HL-60 (cell line): ENCODE measurements at regions not wholly inside any gene's neighbourhood (a gene's known extent, or its start where the extent isn't known, plus 50 kb on each side); places are given as distances from the start of the nearest gene placed in this dataset.

Source experiments
- DNase-seq, 2 experiments: peaks; one replicate each; pipeline ENCODE4 v3.0.0-alpha.2; 2010 to 2020; ENCODE audit warnings: low read depth in 1 of 2, low spot score in 1 of 2
- H3K27ac ChIP-seq: fragments of 250-450 bp; sonication (Bioruptor Pico); replicated peaks from 2 replicates; pipeline ENCODE4 v1.5.1; 2020; ENCODE audit warnings: mild to moderate bottlenecking, moderate library complexity
- H3K27me3 ChIP-seq: fragments of 250-450 bp; sonication (Bioruptor Pico); 2 replicates; pipeline ENCODE4 v1.5.1; 2021; ENCODE audit warnings: mild to moderate bottlenecking, moderate library complexity; ENCODE audit not compliant: insufficient read depth, poor library complexity, severe bottlenecking
- H3K4me3 ChIP-seq: replicated peaks from 2 replicates; pipeline ENCODE4 v1.5.1; 2011; ENCODE audit warnings: mild to moderate bottlenecking, control low read depth, low read length; ENCODE audit not compliant: insufficient read depth
- CTCF ChIP-seq: IDR thresholded peaks from one replicate; pipeline ENCODE4 v1.5.1; 2011; ENCODE audit warnings: low read length, control low read depth, inconsistent platforms; ENCODE audit not compliant: insufficient read depth
- GABPA ChIP-seq: IDR thresholded peaks from 2 replicates; pipeline ENCODE4 v1.6.1; 2012; ENCODE audit warnings: low read depth
- POLR2AphosphoS5 ChIP-seq: IDR thresholded peaks from 2 replicates; pipeline ENCODE4 v1.6.1; 2012; ENCODE audit warnings: low read depth
- SPI1 ChIP-seq: IDR thresholded peaks from 2 replicates; pipeline ENCODE4 v1.6.1; 2012; ENCODE audit warnings: low read depth, mild to moderate bottlenecking, borderline replicate concordance
- TF ChIP-seq, protein P1 (sequence below): IDR thresholded peaks from 2 replicates; pipeline ENCODE4 v1.6.1; 2012; ENCODE audit warnings: low read depth; ENCODE audit not compliant: insufficient replicate concordance

DNA sequence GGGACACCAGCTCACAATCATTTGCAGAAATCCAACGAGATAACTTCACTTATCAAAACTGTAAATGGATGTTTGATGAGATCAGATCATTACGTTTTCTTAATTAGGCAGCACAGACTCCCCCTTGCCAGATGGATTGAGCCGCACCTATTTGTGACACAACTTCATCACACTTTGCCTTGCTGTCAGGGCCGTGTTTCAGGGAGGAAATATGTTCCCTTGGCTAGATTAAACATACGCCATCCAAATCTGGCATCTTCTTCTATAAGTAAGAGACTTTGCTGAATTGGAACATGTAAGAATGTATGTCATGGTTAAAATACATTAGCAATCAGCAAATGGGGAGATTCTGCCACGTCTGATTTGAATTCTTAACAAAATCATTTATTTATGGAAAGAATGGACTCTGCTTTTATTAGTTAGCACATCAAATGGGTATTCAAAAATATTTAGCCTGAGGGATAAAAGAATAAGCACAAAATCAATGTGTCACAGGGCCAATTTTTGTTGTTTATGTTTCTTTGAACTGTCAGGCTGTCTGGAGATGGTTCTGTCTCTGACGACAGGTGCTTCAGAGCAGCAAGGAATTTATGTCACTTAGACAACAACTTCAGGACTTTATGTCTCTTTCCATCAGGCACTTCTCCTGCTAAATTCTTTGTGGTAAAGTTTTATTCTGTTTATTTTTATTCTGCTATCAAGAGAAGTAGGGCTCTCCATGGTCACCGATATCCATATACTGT lies 326.1 kb upstream of the NCAM1 start:
- Histone ChIP-seq H3K27ac (no peak overlapping the region), H3K4me3 (no peak overlapping the region), H3K27me3 (no peaks in the 10 kb centered on the region)
- no peak for DNase-seq
- TF ChIP-seq SPI1 (no peak), GABPA (no peak), POLR2AphosphoS5 (no peak), CTCF (no peak)
- TF ChIP-seq, protein P1, sequence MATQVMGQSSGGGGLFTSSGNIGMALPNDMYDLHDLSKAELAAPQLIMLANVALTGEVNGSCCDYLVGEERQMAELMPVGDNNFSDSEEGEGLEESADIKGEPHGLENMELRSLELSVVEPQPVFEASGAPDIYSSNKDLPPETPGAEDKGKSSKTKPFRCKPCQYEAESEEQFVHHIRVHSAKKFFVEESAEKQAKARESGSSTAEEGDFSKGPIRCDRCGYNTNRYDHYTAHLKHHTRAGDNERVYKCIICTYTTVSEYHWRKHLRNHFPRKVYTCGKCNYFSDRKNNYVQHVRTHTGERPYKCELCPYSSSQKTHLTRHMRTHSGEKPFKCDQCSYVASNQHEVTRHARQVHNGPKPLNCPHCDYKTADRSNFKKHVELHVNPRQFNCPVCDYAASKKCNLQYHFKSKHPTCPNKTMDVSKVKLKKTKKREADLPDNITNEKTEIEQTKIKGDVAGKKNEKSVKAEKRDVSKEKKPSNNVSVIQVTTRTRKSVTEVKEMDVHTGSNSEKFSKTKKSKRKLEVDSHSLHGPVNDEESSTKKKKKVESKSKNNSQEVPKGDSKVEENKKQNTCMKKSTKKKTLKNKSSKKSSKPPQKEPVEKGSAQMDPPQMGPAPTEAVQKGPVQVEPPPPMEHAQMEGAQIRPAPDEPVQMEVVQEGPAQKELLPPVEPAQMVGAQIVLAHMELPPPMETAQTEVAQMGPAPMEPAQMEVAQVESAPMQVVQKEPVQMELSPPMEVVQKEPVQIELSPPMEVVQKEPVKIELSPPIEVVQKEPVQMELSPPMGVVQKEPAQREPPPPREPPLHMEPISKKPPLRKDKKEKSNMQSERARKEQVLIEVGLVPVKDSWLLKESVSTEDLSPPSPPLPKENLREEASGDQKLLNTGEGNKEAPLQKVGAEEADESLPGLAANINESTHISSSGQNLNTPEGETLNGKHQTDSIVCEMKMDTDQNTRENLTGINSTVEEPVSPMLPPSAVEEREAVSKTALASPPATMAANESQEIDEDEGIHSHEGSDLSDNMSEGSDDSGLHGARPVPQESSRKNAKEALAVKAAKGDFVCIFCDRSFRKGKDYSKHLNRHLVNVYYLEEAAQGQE = no peak

DNA sequence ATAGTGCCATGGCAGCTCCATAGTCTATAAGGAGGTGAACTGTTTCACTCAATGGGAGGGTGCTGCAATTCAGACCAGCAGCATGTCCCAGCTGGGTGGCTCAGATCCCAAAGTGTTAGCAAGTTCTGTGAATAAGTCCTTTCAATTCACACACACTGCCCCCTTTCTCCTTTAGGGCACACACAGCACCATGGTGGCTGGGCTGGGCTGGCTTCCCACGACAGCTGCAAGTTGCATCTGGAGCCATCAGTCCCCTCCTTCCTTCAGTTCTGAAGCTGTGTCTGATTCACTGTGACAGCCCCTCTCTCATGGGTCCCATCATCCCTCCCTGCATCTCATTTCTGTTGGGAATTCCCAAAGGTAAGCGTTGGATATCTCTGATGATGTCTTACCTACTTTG lies 324.1 kb upstream of the NCAM1 start:
- H3K4me3 ChIP-seq = no peak overlapping the region
- H3K27me3 ChIP-seq = no peaks in the 10 kb centered on the region
- TF ChIP-seq SPI1 (no peak), POLR2AphosphoS5 (no peak)
- TF ChIP-seq, protein P1 = no peak
- no peak overlapping the region for H3K27ac ChIP-seq
- DNase-seq = no peak

DNA sequence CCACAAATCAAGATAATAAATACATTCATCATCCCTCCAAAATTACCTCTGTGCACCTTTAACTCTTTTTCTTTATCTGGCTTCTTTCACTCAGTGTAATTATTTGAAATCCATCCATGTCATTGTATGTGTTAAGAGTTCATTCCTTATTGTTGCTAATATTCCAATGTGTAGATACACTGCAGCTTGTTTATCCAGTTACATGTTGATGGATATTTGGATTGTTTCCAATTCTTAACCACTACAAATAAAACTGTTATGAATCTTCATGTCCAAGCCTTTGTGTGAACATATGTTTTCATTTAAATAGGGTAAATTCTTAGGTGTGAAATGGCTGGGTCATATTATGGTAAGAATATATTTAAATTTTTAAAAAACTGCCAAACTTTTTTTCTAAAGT lies 323.3 kb upstream of the NCAM1 start:
- no peak overlapping the region for H3K4me3 ChIP-seq
- TF ChIP-seq GABPA (no peak), SPI1 (no peak), CTCF (no peak), POLR2AphosphoS5 (no peak)
- TF ChIP-seq, protein P1 = no peak
- no peak for DNase-seq
- H3K27me3 ChIP-seq = no peaks in the 10 kb centered on the region
- no peak overlapping the region for H3K27ac ChIP-seq
